Memory B cell (primary cell): ENCODE measurements at regions not wholly inside any gene's neighbourhood (a gene's known extent, or its start where the extent isn't known, plus 50 kb on each side); places are given as distances from the start of the nearest gene placed in this dataset.

Source experiments
- ATAC-seq: fragments of 150-1000 bp; cut with Tn5 transposase; 2 replicates; pipeline ENCODE4 v1.10.0; 2021; ENCODE audit warnings: low read depth, mild to moderate bottlenecking, moderate library complexity
- DNase-seq, 2 donors: peaks; one replicate each; pipeline ENCODE4 v3.0.0; 2022; ENCODE audit warnings: low spot score in 2 of 2
- H3K27ac Mint-ChIP-seq: one replicate; pipeline ENCODE4 v1.8.0; 2022; ENCODE audit warnings: mild to moderate bottlenecking, moderate library complexity, mixed read lengths
- H3K27me3 Mint-ChIP-seq: one replicate; pipeline ENCODE4 v1.8.0; 2022; ENCODE audit warnings: mixed read lengths
- H3K36me3 Mint-ChIP-seq: one replicate; pipeline ENCODE4 v1.8.0; 2022; ENCODE audit warnings: mild to moderate bottlenecking, mixed read lengths
- H3K4me1 Mint-ChIP-seq: one replicate; pipeline ENCODE4 v1.8.0; 2022; ENCODE audit warnings: mixed read lengths
- H3K4me3 Mint-ChIP-seq: one replicate; pipeline ENCODE4 v1.8.0; 2022; ENCODE audit warnings: mild to moderate bottlenecking, moderate library complexity, mixed read lengths
- H3K9me3 Mint-ChIP-seq: one replicate; pipeline ENCODE4 v1.8.0; 2022; ENCODE audit warnings: mixed read lengths

- Mint-ChIP-seq H3K4me3 (no peak overlapping the region), H3K27me3 (peaks cover 5% of the 10 kb centered on the region), H3K36me3 (no peaks in the 10 kb centered on the region), H3K9me3 (no peaks in the 10 kb centered on the region), H3K27ac (no peak overlapping the region), H3K4me1 (no peaks in the 10 kb centered on the region)
- no peak for DNase-seq
- ATAC-seq, result no peak
Observed at GRCh38 chr3:57009802-57010201, 50.7 kb upstream of the SPATA12 start.

- no peak overlapping the region for H3K4me3 Mint-ChIP-seq
- no peaks in the 10 kb centered on the region for H3K9me3 Mint-ChIP-seq
- peaks cover 6% of the 10 kb centered on the region for H3K27me3 Mint-ChIP-seq
- ATAC-seq, result no peak
- H3K4me1 Mint-ChIP-seq, result no peaks in the 10 kb centered on the region
- DNase-seq, result no peak
- no peak overlapping the region for H3K27ac Mint-ChIP-seq
- no peaks in the 10 kb centered on the region for H3K36me3 Mint-ChIP-seq
Observed at GRCh38 chr3:57009367-57009766, 51.1 kb upstream of the SPATA12 start.

GRCh38 chr3:57007521-57008460 is 52.7 kb upstream of the SPATA12 start:
- Mint-ChIP-seq H3K9me3 (no peaks in the 10 kb centered on the region), H3K27ac (no peak overlapping the region), H3K4me1 (no peaks in the 10 kb centered on the region), H3K27me3 (peaks cover 10% of the 10 kb centered on the region), H3K36me3 (no peaks in the 10 kb centered on the region), H3K4me3 (no peak overlapping the region)
- no peak for ATAC-seq
- DNase-seq, result no peak

- Mint-ChIP-seq H3K36me3 (no peaks in the 10 kb centered on the region), H3K27ac (no peak overlapping the region), H3K9me3 (no peaks in the 10 kb centered on the region), H3K27me3 (peaks cover 10% of the 10 kb centered on the region), H3K4me1 (no peaks in the 10 kb centered on the region), H3K4me3 (no peak overlapping the region)
- DNase-seq, result no peak
- no peak for ATAC-seq
Observed at GRCh38 chr3:57006949-57007419, 53.5 kb upstream of the SPATA12 start.

- Mint-ChIP-seq H3K4me1 (no peaks in the 10 kb centered on the region), H3K36me3 (no peaks in the 10 kb centered on the region), H3K4me3 (no peak overlapping the region), H3K27ac (no peak overlapping the region), H3K9me3 (no peaks in the 10 kb centered on the region), H3K27me3 (peaks cover 10% of the 10 kb centered on the region)
- ATAC-seq, result no peak
- DNase-seq, result no peak
Observed at GRCh38 chr3:57006179-57006657, 54.2 kb upstream of the SPATA12 start.

- Mint-ChIP-seq H3K27me3 (peaks cover 10% of the 10 kb centered on the region), H3K9me3 (no peaks in the 10 kb centered on the region), H3K4me3 (no peak overlapping the region), H3K36me3 (no peaks in the 10 kb centered on the region), H3K4me1 (peaks cover 4% of the 10 kb centered on the region), H3K27ac (no peak overlapping the region)
- no peak for ATAC-seq
- DNase-seq, result no peak
Observed at GRCh38 chr3:57004229-57004628, 56.2 kb upstream of the SPATA12 start.

- no peak overlapping the region for H3K27ac Mint-ChIP-seq
- peaks cover 10% of the 10 kb centered on the region for H3K27me3 Mint-ChIP-seq
- H3K36me3 Mint-ChIP-seq, result no peaks in the 10 kb centered on the region
- no peak overlapping the region for H3K4me3 Mint-ChIP-seq
- peaks cover 4% of the 10 kb centered on the region for H3K4me1 Mint-ChIP-seq
- no peak for DNase-seq
- no peak for ATAC-seq
- no peaks in the 10 kb centered on the region for H3K9me3 Mint-ChIP-seq
Observed at GRCh38 chr3:57003676-57004075, 56.8 kb upstream of the SPATA12 start.

- no peak overlapping the region for H3K4me3 Mint-ChIP-seq
- H3K36me3 Mint-ChIP-seq, result no peaks in the 10 kb centered on the region
- peaks cover 4% of the 10 kb centered on the region for H3K4me1 Mint-ChIP-seq
- H3K27me3 Mint-ChIP-seq, result peaks cover 7% of the 10 kb centered on the region
- no peak overlapping the region for H3K27ac Mint-ChIP-seq
- no peak for ATAC-seq
- H3K9me3 Mint-ChIP-seq, result no peaks in the 10 kb centered on the region
- no peak for DNase-seq
Observed at GRCh38 chr3:57001356-57001755, 59.1 kb upstream of the SPATA12 start.

- no peak overlapping the region for H3K4me3 Mint-ChIP-seq
- H3K9me3 Mint-ChIP-seq, result no peaks in the 10 kb centered on the region
- H3K27me3 Mint-ChIP-seq, result peaks cover 7% of the 10 kb centered on the region
- no peak overlapping the region for H3K27ac Mint-ChIP-seq
- peaks cover 7% of the 10 kb centered on the region for H3K4me1 Mint-ChIP-seq
- ATAC-seq (no peak), DNase-seq (no peak)
- H3K36me3 Mint-ChIP-seq, result no peaks in the 10 kb centered on the region
Observed at GRCh38 chr3:57000012-57000411, 60.5 kb upstream of the SPATA12 start.

- no peak for DNase-seq
- Mint-ChIP-seq H3K4me1 (peaks cover 7% of the 10 kb centered on the region), H3K4me3 (no peak overlapping the region), H3K27ac (no peak overlapping the region), H3K27me3 (peaks cover 4% of the 10 kb centered on the region), H3K36me3 (no peaks in the 10 kb centered on the region), H3K9me3 (no peaks in the 10 kb centered on the region)
- no peak for ATAC-seq
Observed at GRCh38 chr3:56999547-56999946, 60.9 kb upstream of the SPATA12 start.

GRCh38 chr3:56998076-56998529 is 62.4 kb upstream of the SPATA12 start:
- no peaks in the 10 kb centered on the region for H3K36me3 Mint-ChIP-seq
- H3K27ac Mint-ChIP-seq, result no peak overlapping the region
- H3K4me3 Mint-ChIP-seq, result no peak overlapping the region
- no peaks in the 10 kb centered on the region for H3K27me3 Mint-ChIP-seq
- ATAC-seq (no peak), DNase-seq (no peak)
- H3K4me1 Mint-ChIP-seq, result peaks cover 7% of the 10 kb centered on the region
- no peaks in the 10 kb centered on the region for H3K9me3 Mint-ChIP-seq

- Mint-ChIP-seq H3K27me3 (no peaks in the 10 kb centered on the region), H3K4me1 (peaks cover 7% of the 10 kb centered on the region), H3K36me3 (no peaks in the 10 kb centered on the region), H3K9me3 (no peaks in the 10 kb centered on the region), H3K4me3 (no peak overlapping the region), H3K27ac (no peak overlapping the region)
- ATAC-seq, result no peak
- DNase-seq, result no peak
Observed at GRCh38 chr3:56997675-56998074, 62.8 kb upstream of the SPATA12 start.

GRCh38 chr3:56997041-56997440 is 63.4 kb upstream of the SPATA12 start:
- H3K9me3 Mint-ChIP-seq, result no peaks in the 10 kb centered on the region
- no peak for DNase-seq
- H3K4me1 Mint-ChIP-seq, result peaks cover 7% of the 10 kb centered on the region
- H3K27ac Mint-ChIP-seq, result no peak overlapping the region
- ATAC-seq, result no peak
- H3K4me3 Mint-ChIP-seq, result no peak overlapping the region
- H3K36me3 Mint-ChIP-seq, result no peaks in the 10 kb centered on the region
- no peaks in the 10 kb centered on the region for H3K27me3 Mint-ChIP-seq

GRCh38 chr3:56994391-56994790 is 66.1 kb upstream of the SPATA12 start:
- Mint-ChIP-seq H3K27me3 (peaks cover 10% of the 10 kb centered on the region), H3K4me3 (no peak overlapping the region), H3K4me1 (peaks cover 3% of the 10 kb centered on the region), H3K36me3 (no peaks in the 10 kb centered on the region), H3K27ac (no peak overlapping the region), H3K9me3 (no peaks in the 10 kb centered on the region)
- DNase-seq, result no peak
- ATAC-seq, result no peak

GRCh38 chr3:56990641-56991015 is 69.8 kb upstream of the SPATA12 start:
- Mint-ChIP-seq H3K27ac (no peak overlapping the region), H3K9me3 (no peaks in the 10 kb centered on the region), H3K36me3 (no peaks in the 10 kb centered on the region), H3K4me3 (no peak overlapping the region), H3K4me1 (peaks cover 8% of the 10 kb centered on the region), H3K27me3 (peaks cover 10% of the 10 kb centered on the region)
- DNase-seq, result no peak
- ATAC-seq, result no peak
